ENCODE measurements at regions not wholly inside any gene's neighbourhood (a gene's known extent, or its start where the extent isn't known, plus 50 kb on each side); places are given as distances from the start of the nearest gene placed in this dataset.

DNA sequence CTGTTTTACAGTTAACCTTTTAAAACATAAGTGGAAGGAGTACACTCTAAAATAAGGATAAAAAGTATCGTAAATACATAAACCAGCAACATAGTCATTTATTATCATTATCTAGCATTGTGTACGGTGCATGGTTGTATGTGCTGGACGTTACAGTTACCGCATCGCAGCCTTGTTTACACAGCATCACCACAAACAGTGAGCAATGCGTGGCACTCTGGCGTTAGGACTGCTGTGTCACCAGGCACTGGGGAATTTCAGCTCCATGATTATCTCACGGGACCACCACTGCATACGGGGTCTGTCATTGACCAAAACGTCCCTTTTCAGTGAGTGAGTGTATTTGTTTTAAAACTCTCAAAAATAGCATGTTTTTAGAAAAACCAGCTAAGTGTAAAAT lies 103.0 kb upstream of the SNTG2 start:
- TF ChIP-seq, protein P1, sequence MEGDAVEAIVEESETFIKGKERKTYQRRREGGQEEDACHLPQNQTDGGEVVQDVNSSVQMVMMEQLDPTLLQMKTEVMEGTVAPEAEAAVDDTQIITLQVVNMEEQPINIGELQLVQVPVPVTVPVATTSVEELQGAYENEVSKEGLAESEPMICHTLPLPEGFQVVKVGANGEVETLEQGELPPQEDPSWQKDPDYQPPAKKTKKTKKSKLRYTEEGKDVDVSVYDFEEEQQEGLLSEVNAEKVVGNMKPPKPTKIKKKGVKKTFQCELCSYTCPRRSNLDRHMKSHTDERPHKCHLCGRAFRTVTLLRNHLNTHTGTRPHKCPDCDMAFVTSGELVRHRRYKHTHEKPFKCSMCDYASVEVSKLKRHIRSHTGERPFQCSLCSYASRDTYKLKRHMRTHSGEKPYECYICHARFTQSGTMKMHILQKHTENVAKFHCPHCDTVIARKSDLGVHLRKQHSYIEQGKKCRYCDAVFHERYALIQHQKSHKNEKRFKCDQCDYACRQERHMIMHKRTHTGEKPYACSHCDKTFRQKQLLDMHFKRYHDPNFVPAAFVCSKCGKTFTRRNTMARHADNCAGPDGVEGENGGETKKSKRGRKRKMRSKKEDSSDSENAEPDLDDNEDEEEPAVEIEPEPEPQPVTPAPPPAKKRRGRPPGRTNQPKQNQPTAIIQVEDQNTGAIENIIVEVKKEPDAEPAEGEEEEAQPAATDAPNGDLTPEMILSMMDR (conservative IDR thresholded peaks at IDR 0.05), result no peak
- TF ChIP-seq EZH2 (IDR thresholded peaks at IDR 0.05; ENCODE audit: low read depth), result no peak
